Liver (tissue), 8 donors: ENCODE measurements at regions not wholly inside any gene's neighbourhood (a gene's known extent, or its start where the extent isn't known, plus 50 kb on each side); places are given as distances from the start of the nearest gene placed in this dataset.

Experiments
- DNase-seq: peaks from one replicate; pipeline ENCODE4 v3.0.0-alpha.2; 2017; ENCODE audit warnings: low spot score
- H3K27ac ChIP-seq, 2 donors: one replicate each; pipeline ENCODE4 v1.7.0; 2013; ENCODE audit warnings: inconsistent platforms in 2 of 2, low read length in 2 of 2, control low read depth in 1 of 2, low read depth in 1 of 2, mild to moderate bottlenecking in 1 of 2
- H3K27me3 ChIP-seq, 4 donors: one replicate each; pipeline versions ENCODE4 v1.6.1 to v1.7.0; 2013; ENCODE audit warnings: low read length in 3 of 4, inconsistent platforms in 1 of 4, mild to moderate bottlenecking in 1 of 4, moderate library complexity in 1 of 4; ENCODE audit not compliant: control insufficient read depth in 4 of 4, insufficient read depth in 4 of 4
- H3K36me3 ChIP-seq, 4 donors: one replicate each; pipeline versions ENCODE4 v1.6.1 to v1.7.0; 2013; ENCODE audit warnings: low read length in 3 of 4, mild to moderate bottlenecking in 3 of 4, low read depth in 1 of 4, moderate library complexity in 1 of 4; ENCODE audit not compliant: control insufficient read depth in 4 of 4, insufficient read depth in 3 of 4
- H3K4me1 ChIP-seq, 4 donors: one replicate each; pipeline versions ENCODE4 v1.6.1 to v1.7.0; 2013; ENCODE audit warnings: low read length in 3 of 4, mild to moderate bottlenecking in 3 of 4, moderate library complexity in 1 of 4; ENCODE audit not compliant: control insufficient read depth in 4 of 4, insufficient read depth in 4 of 4
- H3K4me3 ChIP-seq, 3 donors: one replicate each; pipeline versions ENCODE4 v1.6.1 to v1.7.0; 2013; ENCODE audit warnings: low read length in 3 of 3, control low read depth in 1 of 3, low read depth in 1 of 3, mild to moderate bottlenecking in 1 of 3
- H3K9ac ChIP-seq, 2 donors: one replicate each; pipeline ENCODE4 v1.7.0; 2013; ENCODE audit warnings: low read length in 2 of 2, mild to moderate bottlenecking in 2 of 2, moderate library complexity in 2 of 2, control low read depth in 1 of 2, low read depth in 1 of 2
- H3K9me3 ChIP-seq, 4 donors: one replicate each; pipeline versions ENCODE4 v1.6.1 to v1.7.0; 2013; ENCODE audit warnings: low read length in 3 of 4; ENCODE audit not compliant: control insufficient read depth in 4 of 4
- CTCF ChIP-seq: fragments of 150-350 bp; IDR thresholded peaks from 2 replicates; pipeline ENCODE4 v1.5.1; 2017; ENCODE audit warnings: improper control_type of control experiment, low read depth, low read length; ENCODE audit not compliant: missing input control
- EGR1 ChIP-seq, 2 donors: IDR thresholded peaks; 2 replicates each; pipeline ENCODE4 v1.6.1; 2016 to 2018; ENCODE audit warnings: antibody characterized with exemption in 2 of 2, low read depth in 2 of 2
- FOXA1 ChIP-seq: IDR thresholded peaks from 2 replicates; pipeline ENCODE4 v1.6.1; 2016; ENCODE audit warnings: antibody characterized with exemption
- GABPA ChIP-seq, 2 donors: IDR thresholded peaks in 1 of 2; conservative IDR thresholded peaks in 1 of 2; 2 replicates each; pipeline ENCODE4 v1.6.1; 2016; ENCODE audit warnings: antibody characterized with exemption in 2 of 2, mild to moderate bottlenecking in 1 of 2, moderate library complexity in 1 of 2
- HNF4A ChIP-seq, 2 donors: conservative IDR thresholded peaks; 2 replicates each; pipeline ENCODE4 v1.6.1; 2016; ENCODE audit warnings: antibody characterized with exemption in 2 of 2, mild to moderate bottlenecking in 2 of 2
- HNF4G ChIP-seq: IDR thresholded peaks from 2 replicates; pipeline ENCODE4 v1.6.1; 2016; ENCODE audit warnings: antibody characterized with exemption
- JUND ChIP-seq, 2 donors: IDR thresholded peaks; 2 replicates each; pipeline ENCODE4 v1.6.1; 2016; ENCODE audit warnings: antibody characterized with exemption in 2 of 2
- NR2F2 ChIP-seq: IDR thresholded peaks from 2 replicates; pipeline ENCODE4 v1.6.1; 2016; ENCODE audit warnings: antibody characterized with exemption
- RAD21 ChIP-seq, 2 donors: IDR thresholded peaks; 2 replicates each; pipeline ENCODE4 v1.6.1; 2016; ENCODE audit warnings: antibody characterized with exemption in 2 of 2, mild to moderate bottlenecking in 2 of 2
- SP1 ChIP-seq: IDR thresholded peaks from 2 replicates; pipeline ENCODE4 v1.6.1; 2018; ENCODE audit warnings: antibody characterized with exemption, mild to moderate bottlenecking
- TAF1 ChIP-seq: conservative IDR thresholded peaks from 2 replicates; pipeline ENCODE4 v1.6.1; 2016; ENCODE audit warnings: antibody characterized with exemption, mild to moderate bottlenecking
- YY1 ChIP-seq: IDR thresholded peaks from 2 replicates; pipeline ENCODE4 v1.6.1; 2016; ENCODE audit warnings: antibody characterized with exemption, mild to moderate bottlenecking
- WGBS: extraction: QIAGEN DNeasy Blood & Tissue Kit; methylation state at CpG from one replicate; pipeline ENCODE4 v1.1.7; 2013; 5-methylcytosine and 5-hydroxymethylcytosine counted together
- TF ChIP-seq, protein P1 (sequence below): IDR thresholded peaks from 2 replicates; pipeline ENCODE4 v1.6.1; 2016; ENCODE audit warnings: antibody characterized with exemption, mild to moderate bottlenecking
- TF ChIP-seq, protein P2 (sequence below): IDR thresholded peaks from 2 replicates; pipeline ENCODE4 v1.6.1; 2016; ENCODE audit warnings: antibody characterized with exemption
- TF ChIP-seq, protein P3 (sequence below): IDR thresholded peaks from 2 replicates; pipeline ENCODE4 v1.6.1; 2016; ENCODE audit warnings: antibody characterized with exemption
- TF ChIP-seq, protein P4 (sequence below): IDR thresholded peaks from 2 replicates; pipeline ENCODE4 v1.6.1; 2016; ENCODE audit warnings: antibody characterized with exemption
- donor health status: healthy.
- donor health status: healthy.
- donor health status: healthy.
- donor health status: healthy.
- donor health status: healthy.

DNA sequence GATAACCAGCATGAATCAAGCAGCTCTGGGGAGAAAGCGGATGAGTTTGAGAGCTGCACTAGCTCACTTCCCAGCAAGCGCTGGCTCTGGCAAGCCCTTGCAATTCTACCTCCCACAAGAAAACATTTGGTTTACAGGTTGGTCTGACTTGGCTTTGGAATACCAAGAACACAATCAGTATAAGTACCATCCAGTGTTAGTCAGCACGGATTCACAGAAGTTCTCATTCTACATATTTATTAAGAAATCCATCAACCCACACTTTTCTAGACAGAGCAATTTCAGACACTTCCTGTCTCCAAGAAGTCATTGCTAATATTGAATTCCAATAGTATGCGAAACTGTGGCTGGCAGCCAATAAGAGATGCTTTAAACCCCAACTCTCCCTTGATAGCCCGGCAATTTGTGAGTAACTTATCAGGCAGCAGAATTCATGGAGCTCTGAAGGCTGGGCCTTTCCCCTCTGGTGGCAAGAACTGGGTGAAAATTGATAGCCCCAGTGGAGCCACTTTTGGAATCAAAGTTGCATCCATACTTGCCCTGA is 59.4 kb upstream of the WASF3 start:
- no peaks in the 10 kb centered on the region for H3K9me3 ChIP-seq
- no peak overlapping the region for H3K9ac ChIP-seq
- no peak overlapping the region for H3K4me3 ChIP-seq
- no peak overlapping the region for H3K27ac ChIP-seq
- WGBS, result 76% methylated on average over 5 of the region's 5 CpGs
- no peak for DNase-seq
- H3K27me3 ChIP-seq, result no peaks in the 10 kb centered on the region
- H3K36me3 ChIP-seq, result no peaks in the 10 kb centered on the region
- no peaks in the 10 kb centered on the region for H3K4me1 ChIP-seq
- no peak for TF ChIP-seq HNF4G
- TF ChIP-seq HNF4A (conservative IDR thresholded peaks at IDR 0.05), result no peak
- TF ChIP-seq, protein P1, sequence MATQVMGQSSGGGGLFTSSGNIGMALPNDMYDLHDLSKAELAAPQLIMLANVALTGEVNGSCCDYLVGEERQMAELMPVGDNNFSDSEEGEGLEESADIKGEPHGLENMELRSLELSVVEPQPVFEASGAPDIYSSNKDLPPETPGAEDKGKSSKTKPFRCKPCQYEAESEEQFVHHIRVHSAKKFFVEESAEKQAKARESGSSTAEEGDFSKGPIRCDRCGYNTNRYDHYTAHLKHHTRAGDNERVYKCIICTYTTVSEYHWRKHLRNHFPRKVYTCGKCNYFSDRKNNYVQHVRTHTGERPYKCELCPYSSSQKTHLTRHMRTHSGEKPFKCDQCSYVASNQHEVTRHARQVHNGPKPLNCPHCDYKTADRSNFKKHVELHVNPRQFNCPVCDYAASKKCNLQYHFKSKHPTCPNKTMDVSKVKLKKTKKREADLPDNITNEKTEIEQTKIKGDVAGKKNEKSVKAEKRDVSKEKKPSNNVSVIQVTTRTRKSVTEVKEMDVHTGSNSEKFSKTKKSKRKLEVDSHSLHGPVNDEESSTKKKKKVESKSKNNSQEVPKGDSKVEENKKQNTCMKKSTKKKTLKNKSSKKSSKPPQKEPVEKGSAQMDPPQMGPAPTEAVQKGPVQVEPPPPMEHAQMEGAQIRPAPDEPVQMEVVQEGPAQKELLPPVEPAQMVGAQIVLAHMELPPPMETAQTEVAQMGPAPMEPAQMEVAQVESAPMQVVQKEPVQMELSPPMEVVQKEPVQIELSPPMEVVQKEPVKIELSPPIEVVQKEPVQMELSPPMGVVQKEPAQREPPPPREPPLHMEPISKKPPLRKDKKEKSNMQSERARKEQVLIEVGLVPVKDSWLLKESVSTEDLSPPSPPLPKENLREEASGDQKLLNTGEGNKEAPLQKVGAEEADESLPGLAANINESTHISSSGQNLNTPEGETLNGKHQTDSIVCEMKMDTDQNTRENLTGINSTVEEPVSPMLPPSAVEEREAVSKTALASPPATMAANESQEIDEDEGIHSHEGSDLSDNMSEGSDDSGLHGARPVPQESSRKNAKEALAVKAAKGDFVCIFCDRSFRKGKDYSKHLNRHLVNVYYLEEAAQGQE, result no peak
- no peak for TF ChIP-seq EGR1 (IDR thresholded peaks at IDR 0.05; ENCODE audit: low read depth in 2 of 2)
- no peak for TF ChIP-seq NR2F2
- no peak for TF ChIP-seq FOXA1
- TF ChIP-seq RAD21 (IDR thresholded peaks at IDR 0.05), result no peak
- TF ChIP-seq GABPA (IDR thresholded peaks at IDR 0.05 in 1 of 2, conservative IDR thresholded peaks at IDR 0.05 in 1 of 2), result no peak
- no peak for TF ChIP-seq JUND (IDR thresholded peaks at IDR 0.05)
- TF ChIP-seq TAF1, result no peak
- TF ChIP-seq, protein P2, sequence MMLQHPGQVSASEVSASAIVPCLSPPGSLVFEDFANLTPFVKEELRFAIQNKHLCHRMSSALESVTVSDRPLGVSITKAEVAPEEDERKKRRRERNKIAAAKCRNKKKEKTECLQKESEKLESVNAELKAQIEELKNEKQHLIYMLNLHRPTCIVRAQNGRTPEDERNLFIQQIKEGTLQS, result no peak
- no peak for TF ChIP-seq YY1

DNA sequence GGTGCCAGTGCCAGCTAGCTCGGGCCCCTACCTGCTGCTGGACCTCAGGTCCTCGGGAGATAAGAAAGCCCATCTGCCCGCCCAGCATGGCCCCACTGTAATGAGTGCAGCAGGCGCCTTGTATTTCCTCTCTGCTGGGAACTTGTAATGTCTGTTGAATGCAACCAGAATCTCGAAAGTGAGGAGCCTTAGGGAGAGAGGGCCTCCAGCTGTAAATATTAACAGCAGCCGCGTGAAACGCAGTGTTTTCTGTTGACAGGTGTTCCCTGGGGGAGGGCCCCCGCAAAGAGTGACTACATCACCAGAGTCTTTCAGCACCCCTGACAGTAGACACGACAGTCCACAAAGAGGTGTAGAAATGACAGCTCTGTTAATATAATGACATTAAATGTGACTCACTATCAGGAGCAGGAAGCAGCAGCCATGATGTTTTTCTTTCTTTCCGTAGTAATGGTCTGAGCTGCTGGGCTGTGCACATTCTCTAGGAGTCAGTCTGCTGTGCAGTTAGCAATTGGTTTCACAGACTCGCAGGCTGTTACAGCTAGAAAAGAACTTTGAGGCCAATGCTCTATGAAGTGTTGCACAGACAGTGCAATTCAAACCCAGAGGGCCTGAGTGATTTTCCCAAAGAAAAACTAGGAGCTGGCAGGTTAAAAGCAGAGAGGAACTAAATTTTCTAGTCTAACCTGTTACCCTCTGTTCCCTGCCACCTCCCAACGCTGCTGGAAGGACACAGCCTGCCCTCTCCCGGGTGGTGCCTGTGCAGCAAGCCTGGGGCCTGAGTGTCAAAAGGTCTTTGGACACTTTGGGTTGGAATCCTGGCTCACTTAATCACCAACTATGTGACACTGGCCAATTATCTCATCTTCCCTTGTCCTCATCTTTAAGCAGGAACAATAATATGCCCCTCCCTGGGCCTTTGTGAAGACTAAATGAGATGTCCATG is 58.6 kb upstream of the WASF3 start:
- WGBS, result 59% methylated on average over 14 of the region's 14 CpGs
- H3K9ac ChIP-seq, result no peak overlapping the region
- H3K27me3 ChIP-seq, result no peaks in the 10 kb centered on the region
- TF ChIP-seq YY1, result no peak
- H3K9me3 ChIP-seq, result no peaks in the 10 kb centered on the region
- no peaks in the 10 kb centered on the region for H3K4me1 ChIP-seq
- H3K27ac ChIP-seq, result no peak overlapping the region
- no peaks in the 10 kb centered on the region for H3K36me3 ChIP-seq
- no peak for DNase-seq
- no peak overlapping the region for H3K4me3 ChIP-seq

GRCh38 chr13:26500618-26501320 is 56.7 kb upstream of the WASF3 start:
- DNase-seq, result no peak
- Histone ChIP-seq H3K4me3 (no peak overlapping the region), H3K36me3 (no peaks in the 10 kb centered on the region), H3K9me3 (no peaks in the 10 kb centered on the region), H3K9ac (no peak overlapping the region), H3K27ac (no peak overlapping the region), H3K27me3 (no peaks in the 10 kb centered on the region), H3K4me1 (no peaks in the 10 kb centered on the region)
- 68% methylated on average over 15 of the region's 15 CpGs for WGBS
- TF ChIP-seq CTCF (no peak), YY1 (no peak), RAD21 (IDR thresholded peaks at IDR 0.05) (no peak), EGR1 (IDR thresholded peaks at IDR 0.05; ENCODE audit: low read depth in 2 of 2) (no peak), HNF4A (conservative IDR thresholded peaks at IDR 0.05) (no peak), SP1 (no peak), FOXA1 (no peak), NR2F2 (no peak), HNF4G (no peak), GABPA (IDR thresholded peaks at IDR 0.05 in 1 of 2, conservative IDR thresholded peaks at IDR 0.05 in 1 of 2) (no peak)
- TF ChIP-seq, protein P3, sequence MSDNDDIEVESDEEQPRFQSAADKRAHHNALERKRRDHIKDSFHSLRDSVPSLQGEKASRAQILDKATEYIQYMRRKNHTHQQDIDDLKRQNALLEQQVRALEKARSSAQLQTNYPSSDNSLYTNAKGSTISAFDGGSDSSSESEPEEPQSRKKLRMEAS, result no peak
- TF ChIP-seq, protein P2, result no peak
- TF ChIP-seq, protein P4, sequence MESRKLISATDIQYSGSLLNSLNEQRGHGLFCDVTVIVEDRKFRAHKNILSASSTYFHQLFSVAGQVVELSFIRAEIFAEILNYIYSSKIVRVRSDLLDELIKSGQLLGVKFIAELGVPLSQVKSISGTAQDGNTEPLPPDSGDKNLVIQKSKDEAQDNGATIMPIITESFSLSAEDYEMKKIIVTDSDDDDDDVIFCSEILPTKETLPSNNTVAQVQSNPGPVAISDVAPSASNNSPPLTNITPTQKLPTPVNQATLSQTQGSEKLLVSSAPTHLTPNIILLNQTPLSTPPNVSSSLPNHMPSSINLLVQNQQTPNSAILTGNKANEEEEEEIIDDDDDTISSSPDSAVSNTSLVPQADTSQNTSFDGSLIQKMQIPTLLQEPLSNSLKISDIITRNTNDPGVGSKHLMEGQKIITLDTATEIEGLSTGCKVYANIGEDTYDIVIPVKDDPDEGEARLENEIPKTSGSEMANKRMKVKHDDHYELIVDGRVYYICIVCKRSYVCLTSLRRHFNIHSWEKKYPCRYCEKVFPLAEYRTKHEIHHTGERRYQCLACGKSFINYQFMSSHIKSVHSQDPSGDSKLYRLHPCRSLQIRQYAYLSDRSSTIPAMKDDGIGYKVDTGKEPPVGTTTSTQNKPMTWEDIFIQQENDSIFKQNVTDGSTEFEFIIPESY, result no peak
